Cardiac muscle cell (in vitro differentiated cells and primary cell): ENCODE measurements at regions not wholly inside any gene's neighbourhood (a gene's known extent, or its start where the extent isn't known, plus 50 kb on each side); places are given as distances from the start of the nearest gene placed in this dataset.

ENCODE experiments used
- DNase-seq, 2 donors: peaks; one replicate each; pipeline versions ENCODE4 v3.0.0 to v3.0.0-alpha.2; 2010 to 2017; ENCODE audit warnings: low read depth in 1 of 2, low spot score in 1 of 2
- H3K27ac ChIP-seq: fragments of 200-600 bp; sonication (generic); 2 replicates; pipeline ENCODE4 v1.5.1; 2016
- H3K27me3 ChIP-seq: fragments of 200-600 bp; sonication (generic); 2 replicates; pipeline ENCODE4 v1.6.0; 2016; ENCODE audit warnings: control low read depth
- H3K36me3 ChIP-seq: fragments of 200-600 bp; sonication (generic); 2 replicates; pipeline ENCODE4 v1.5.1; 2016; ENCODE audit warnings: control low read depth
- H3K4me1 ChIP-seq: fragments of 200-600 bp; sonication (generic); 2 replicates; pipeline ENCODE4 v1.8.1; 2017; ENCODE audit warnings: low read depth, mild to moderate bottlenecking, mixed run types
- H3K4me3 ChIP-seq: fragments of 200-600 bp; sonication (generic); 2 replicates; pipeline ENCODE4 v1.5.1; 2016; ENCODE audit warnings: mild to moderate bottlenecking
- H3K9me3 ChIP-seq: fragments of 200-600 bp; sonication (generic); 2 replicates; pipeline ENCODE4 v1.5.1; 2017; ENCODE audit warnings: low read depth, mild to moderate bottlenecking, control low read depth
- CTCF ChIP-seq: IDR thresholded peaks from 2 replicates; pipeline ENCODE4 v1.5.1; 2012; ENCODE audit warnings: low read depth, mild to moderate bottlenecking, low read length

- Histone ChIP-seq H3K4me1 (no peaks in the 10 kb centered on the region), H3K27me3 (no peaks in the 10 kb centered on the region), H3K36me3 (no peaks in the 10 kb centered on the region), H3K27ac (no peak overlapping the region), H3K4me3 (no peak overlapping the region), H3K9me3 (no peaks in the 10 kb centered on the region)
- DNase-seq: no peak
- no peak for TF ChIP-seq CTCF
Observed at GRCh38 chr11:116611998-116612620, 160.7 kb downstream of the BUD13 start.

GRCh38 chr11:116610190-116610589, 162.6 kb downstream of the BUD13 start:
- Histone ChIP-seq H3K27ac (no peak overlapping the region), H3K9me3 (no peaks in the 10 kb centered on the region)
- DNase-seq: no peak

GRCh38 chr11:116607027-116607426, 165.8 kb downstream of the BUD13 start:
- no peak for TF ChIP-seq CTCF
- no peaks in the 10 kb centered on the region for H3K36me3 ChIP-seq

More at GRCh38 chr11:116610190-116610589, 162.6 kb downstream of the BUD13 start:
- no peaks in the 10 kb centered on the region for H3K36me3 ChIP-seq
- H3K4me3 ChIP-seq: no peak overlapping the region
- no peak for TF ChIP-seq CTCF
- H3K27me3 ChIP-seq: no peaks in the 10 kb centered on the region
- H3K4me1 ChIP-seq: no peaks in the 10 kb centered on the region

GRCh38 chr11:116605543-116606459, 167.0 kb downstream of the BUD13 start:
- H3K36me3 ChIP-seq: no peaks in the 10 kb centered on the region
- no peak overlapping the region for H3K4me3 ChIP-seq
- H3K9me3 ChIP-seq: no peaks in the 10 kb centered on the region
- peak; percentile 58 for TF ChIP-seq CTCF
- H3K27me3 ChIP-seq: no peaks in the 10 kb centered on the region
- H3K4me1 ChIP-seq: no peaks in the 10 kb centered on the region
- no peak overlapping the region for H3K27ac ChIP-seq
- peak; percentile 46 to 89 for DNase-seq

More at GRCh38 chr11:116607027-116607426, 165.8 kb downstream of the BUD13 start:
- H3K27ac ChIP-seq: no peak overlapping the region
- no peaks in the 10 kb centered on the region for H3K9me3 ChIP-seq
- no peak overlapping the region for H3K4me3 ChIP-seq
- H3K27me3 ChIP-seq: no peaks in the 10 kb centered on the region
- H3K4me1 ChIP-seq: no peaks in the 10 kb centered on the region
- DNase-seq: no peak

GRCh38 chr11:116603728-116604323, 169.0 kb downstream of the BUD13 start:
- no peak for DNase-seq
- no peak for TF ChIP-seq CTCF
- H3K4me1 ChIP-seq: no peaks in the 10 kb centered on the region
- H3K36me3 ChIP-seq: no peaks in the 10 kb centered on the region
- no peak overlapping the region for H3K4me3 ChIP-seq
- H3K27me3 ChIP-seq: no peaks in the 10 kb centered on the region
- no peak overlapping the region for H3K27ac ChIP-seq
- H3K9me3 ChIP-seq: no peaks in the 10 kb centered on the region
